DOHH2 (cell line): ENCODE measurements at regions not wholly inside any gene's neighbourhood (a gene's known extent, or its start where the extent isn't known, plus 50 kb on each side); places are given as distances from the start of the nearest gene placed in this dataset.

Source experiments
- H3F3A ChIP-seq: fragments of 200-600 bp; sonication (generic), shearing (Covaris generic); 2 replicates; pipeline ENCODE4 v1.6.0; 2016; ENCODE audit warnings: antibody characterized with exemption, mild to moderate bottlenecking; ENCODE audit not compliant: control insufficient read depth, insufficient read depth
- H3K27ac ChIP-seq: fragments of 200-600 bp; sonication (generic); 2 replicates; pipeline ENCODE4 v1.5.1; 2014; ENCODE audit warnings: low read depth, mild to moderate bottlenecking, low read length, moderate library complexity
- H3K27me3 ChIP-seq: fragments of 200-600 bp; sonication (generic); 2 replicates; pipeline ENCODE4 v1.6.1; 2014; ENCODE audit warnings: mild to moderate bottlenecking, low read length, mixed read lengths; ENCODE audit not compliant: control insufficient read depth
- H3K36me3 ChIP-seq: fragments of 200-600 bp; sonication (generic); 2 replicates; pipeline ENCODE4 v1.6.1; 2014; ENCODE audit warnings: mild to moderate bottlenecking, low read length, moderate library complexity, mixed read lengths; ENCODE audit not compliant: control insufficient read depth
- H3K4me1 ChIP-seq: fragments of 200-600 bp; sonication (generic); 2 replicates; pipeline ENCODE4 v1.6.1; 2014; ENCODE audit warnings: mild to moderate bottlenecking, low read length, mixed read lengths; ENCODE audit not compliant: control insufficient read depth
- H3K4me2 ChIP-seq: fragments of 200-600 bp; sonication (generic); 2 replicates; pipeline ENCODE4 v1.6.0; 2014; ENCODE audit warnings: mild to moderate bottlenecking, low read length, moderate library complexity
- H3K4me3 ChIP-seq: fragments of 200-600 bp; sonication (generic); 2 replicates; pipeline ENCODE4 v1.5.1; 2014; ENCODE audit warnings: mild to moderate bottlenecking, low read length, mixed read lengths
- H3K79me2 ChIP-seq: fragments of 200-600 bp; sonication (generic); 2 replicates; pipeline ENCODE4 v1.6.1; 2014; ENCODE audit warnings: mild to moderate bottlenecking, low read length, mixed read lengths; ENCODE audit not compliant: control insufficient read depth
- H3K9me2 ChIP-seq: fragments of 200-600 bp; sonication (generic); replicated peaks from 2 replicates; pipeline ENCODE4 v1.6.1; 2014; ENCODE audit warnings: mild to moderate bottlenecking, low read length, mixed read lengths; ENCODE audit not compliant: control insufficient read depth
- H3K9me3 ChIP-seq: fragments of 200-600 bp; sonication (generic); 2 replicates; pipeline ENCODE4 v1.6.1; 2014; ENCODE audit warnings: antibody characterized with exemption, low read length, mixed read lengths; ENCODE audit not compliant: control insufficient read depth, insufficient read depth
- H4K20me1 ChIP-seq: fragments of 200-600 bp; sonication (generic); 2 replicates; pipeline ENCODE4 v1.6.0; 2014; ENCODE audit warnings: low read depth, mild to moderate bottlenecking, antibody characterized with exemption, low read length, moderate library complexity; ENCODE audit not compliant: control insufficient read depth, insufficient read depth
- CTCF ChIP-seq: fragments of 200-600 bp; sonication (generic); IDR thresholded peaks from one replicate; pipeline ENCODE4 v1.5.1; 2014; ENCODE audit warnings: antibody characterized with exemption, mild to moderate bottlenecking, low read depth, low read length; ENCODE audit not compliant: poor library complexity, severe bottlenecking
- EZH2phosphoT487 ChIP-seq: fragments of 200-600 bp; sonication (generic); IDR thresholded peaks from 2 replicates; pipeline ENCODE4 v1.6.1; 2017; ENCODE audit warnings: borderline replicate concordance, mild to moderate bottlenecking, antibody characterized with exemption, low read length, moderate library complexity, mixed read lengths

GRCh38 chr1:81702079-81702715 is 98.5 kb upstream of the ADGRL2 start:
- no peak overlapping the region for H3K4me3 ChIP-seq
- no peaks in the 10 kb centered on the region for H3K9me3 ChIP-seq
- H3K9me2 ChIP-seq, result no peaks in the 10 kb centered on the region
- H3K79me2 ChIP-seq, result no peaks in the 10 kb centered on the region
- H3K4me1 ChIP-seq, result no peaks in the 10 kb centered on the region
- TF ChIP-seq CTCF (no peak), EZH2phosphoT487 (no peak)
- H3F3A ChIP-seq, result no peaks in the 10 kb centered on the region
- H3K4me2 ChIP-seq, result no peak overlapping the region
- no peaks in the 10 kb centered on the region for H4K20me1 ChIP-seq
- H3K27me3 ChIP-seq, result no peaks in the 10 kb centered on the region
- no peak overlapping the region for H3K27ac ChIP-seq
- no peaks in the 10 kb centered on the region for H3K36me3 ChIP-seq

GRCh38 chr1:81700728-81701470 is 99.8 kb upstream of the ADGRL2 start:
- no peak overlapping the region for H3K4me3 ChIP-seq
- H3K9me3 ChIP-seq, result no peaks in the 10 kb centered on the region
- H3K9me2 ChIP-seq, result no peaks in the 10 kb centered on the region
- no peaks in the 10 kb centered on the region for H3K27me3 ChIP-seq
- H4K20me1 ChIP-seq, result no peaks in the 10 kb centered on the region
- H3K27ac ChIP-seq, result no peak overlapping the region
- no peaks in the 10 kb centered on the region for H3K4me1 ChIP-seq
- no peak overlapping the region for H3K4me2 ChIP-seq
- H3K36me3 ChIP-seq, result no peaks in the 10 kb centered on the region
- no peaks in the 10 kb centered on the region for H3K79me2 ChIP-seq
- no peak for TF ChIP-seq CTCF
- no peak for TF ChIP-seq EZH2phosphoT487
- no peaks in the 10 kb centered on the region for H3F3A ChIP-seq

GRCh38 chr1:81699234-81699633 is 101.5 kb upstream of the ADGRL2 start:
- H3F3A ChIP-seq, result no peaks in the 10 kb centered on the region
- no peak overlapping the region for H3K4me3 ChIP-seq
- H3K9me3 ChIP-seq, result no peaks in the 10 kb centered on the region
- no peaks in the 10 kb centered on the region for H3K79me2 ChIP-seq
- H3K4me2 ChIP-seq, result no peak overlapping the region
- H4K20me1 ChIP-seq, result no peaks in the 10 kb centered on the region
- TF ChIP-seq EZH2phosphoT487 (no peak), CTCF (no peak)
- no peaks in the 10 kb centered on the region for H3K36me3 ChIP-seq
- no peaks in the 10 kb centered on the region for H3K27me3 ChIP-seq
- no peak overlapping the region for H3K27ac ChIP-seq
- H3K4me1 ChIP-seq, result no peaks in the 10 kb centered on the region
- no peaks in the 10 kb centered on the region for H3K9me2 ChIP-seq
